Heart left ventricle (tissue), 16 donors: ENCODE measurements at regions not wholly inside any gene's neighbourhood (a gene's known extent, or its start where the extent isn't known, plus 50 kb on each side); places are given as distances from the start of the nearest gene placed in this dataset.
"Not testable (repeated sequence)": the region's sequence is repeated elsewhere in the genome, so short reads cannot be mapped to it uniquely, and the experiment has no call there.

Experiments
- ATAC-seq, 4 donors: fragments of 200-7000 bp; cut with Tn5 transposase; one replicate each; pipeline ENCODE4 v1.9.1; 2020 to 2022; ENCODE audit warnings: moderate library complexity in 4 of 4, mild to moderate bottlenecking in 3 of 4, moderate number of reproducible peaks in 1 of 4
- DNase-seq, 5 donors: peaks; one replicate each; pipeline ENCODE4 v3.0.0-alpha.2; 2020
- H3K27ac ChIP-seq, 12 donors: fragments of 200-600 bp; sonication (generic) in 4 of 12; one replicate each; pipeline versions ENCODE4 v1.5.0 to v1.8.0; 2016 to 2022; ENCODE audit warnings: mild to moderate bottlenecking in 2 of 12
- H3K27me3 ChIP-seq, 9 donors: fragments of 200-600 bp; sonication (generic) in 2 of 9; one replicate each; pipeline versions ENCODE4 v1.5.1 to v1.8.0; 2016 to 2022; ENCODE audit warnings: mild to moderate bottlenecking in 3 of 9
- H3K36me3 ChIP-seq, 9 donors: fragments of 200-600 bp; sonication (generic) in 2 of 9; one replicate each; pipeline versions ENCODE4 v1.5.0 to v1.8.0; 2018 to 2022; ENCODE audit warnings: mild to moderate bottlenecking in 2 of 9
- H3K4me1 ChIP-seq, 12 donors: fragments of 200-600 bp; sonication (generic) in 4 of 12; one replicate each; pipeline versions ENCODE4 v1.5.0 to v1.8.0; 2016 to 2022; ENCODE audit warnings: mild to moderate bottlenecking in 3 of 12
- H3K4me3 ChIP-seq, 12 donors: fragments of 200-600 bp; sonication (generic) in 4 of 12; one replicate each; pipeline versions ENCODE4 v1.5.0 to v1.8.0; 2017 to 2022; ENCODE audit warnings: mild to moderate bottlenecking in 9 of 12, moderate library complexity in 4 of 12
- H3K9me3 ChIP-seq, 12 donors: fragments of 200-600 bp; sonication (generic) in 4 of 12; one replicate each; pipeline versions ENCODE4 v1.5.0 to v1.8.0; 2016 to 2022; ENCODE audit warnings: mild to moderate bottlenecking in 1 of 12
- WGBS, 4 donors: extraction: QIAGEN DNeasy Blood & Tissue Kit in 2 of 4; methylation state at CpG; one replicate each; pipeline versions ENCODE4 v1.1.5 to v1.1.7; 2013 to 2018; 5-methylcytosine and 5-hydroxymethylcytosine counted together
- intact Hi-C, 10 donors: fragments of 100-400 bp; cut with DNase I; formaldehyde crosslinking; loops; one replicate each; pipeline versions ENCODE4 v1.11.1 to v1.14.2; 2022
- donor health status: ischemic (EF 13 %, LVEDD 7.1; RV severe dilation, severe dysfunction).
- donor health status: healthy with polysubstance abuse.
- donor health status: DM: no; HTN: yes; CAD: no.
- donor health status: DM: no; HTN: no; CAD: no.
- donor health status: ischemic (EF 25% LVEDD 6.9; RV normal size, moderate dysfunction).
- donor health status: ischemic (EF 25% LVEDD 5.7; RV mildly dilated, moderate dysfunction).
- donor health status: healthy.
- donor health status: DM: yes; HTN: yes; CAD: no.
- donor health status: ischemic (EF 35%, LVEDD 5.7; RV mildly dilated, moderate dysfunction).
- donor health status: nonischemic (EF 11% LVEDD 7.7; RV severe dilation, severe dysfunction).
- donor health status: DM: yes; HTN: yes; CAD: no.
- donor health status: PGD.
- donor health status: ischemic (EF 29% LVEDD 5.4; RV normal size, mild dysfunction).
- donor health status: nonischemic (EF 23%, LVEDD 6.1; RV moderate dilation, normal function).

DNA sequence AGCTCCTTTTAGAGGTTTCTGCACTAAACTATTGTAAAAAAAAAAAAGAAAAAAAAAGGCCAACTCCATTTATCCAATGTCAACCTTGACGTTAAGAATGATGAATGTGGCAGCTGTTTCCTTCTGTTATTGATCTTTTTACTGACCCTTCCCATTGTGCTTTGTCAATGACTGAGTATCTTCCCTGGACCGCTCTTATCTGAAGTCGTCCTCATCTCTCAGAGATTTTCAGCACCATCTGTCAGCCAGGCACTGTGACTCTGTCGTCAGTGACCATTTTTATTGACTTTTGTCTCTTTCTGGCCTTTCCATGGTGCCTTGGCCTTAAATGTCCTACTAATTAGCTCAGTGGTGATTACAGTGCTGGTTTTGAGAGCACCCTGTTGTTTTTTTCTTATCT lies 1535.7 kb downstream of the SPATA31A7 start:
- ATAC-seq, DNase-seq, H3K4me3 ChIP-seq, H3K9me3 ChIP-seq, H3K36me3 ChIP-seq, H3K27ac ChIP-seq, intact Hi-C loops, H3K4me1 ChIP-seq, H3K27me3 ChIP-seq: not testable (repeated sequence)
- WGBS, 4 donors, result 56% methylated on average over 3 of the region's 4 CpGs; no CpG with 5 or more reads in 3 of the 4 donors

DNA sequence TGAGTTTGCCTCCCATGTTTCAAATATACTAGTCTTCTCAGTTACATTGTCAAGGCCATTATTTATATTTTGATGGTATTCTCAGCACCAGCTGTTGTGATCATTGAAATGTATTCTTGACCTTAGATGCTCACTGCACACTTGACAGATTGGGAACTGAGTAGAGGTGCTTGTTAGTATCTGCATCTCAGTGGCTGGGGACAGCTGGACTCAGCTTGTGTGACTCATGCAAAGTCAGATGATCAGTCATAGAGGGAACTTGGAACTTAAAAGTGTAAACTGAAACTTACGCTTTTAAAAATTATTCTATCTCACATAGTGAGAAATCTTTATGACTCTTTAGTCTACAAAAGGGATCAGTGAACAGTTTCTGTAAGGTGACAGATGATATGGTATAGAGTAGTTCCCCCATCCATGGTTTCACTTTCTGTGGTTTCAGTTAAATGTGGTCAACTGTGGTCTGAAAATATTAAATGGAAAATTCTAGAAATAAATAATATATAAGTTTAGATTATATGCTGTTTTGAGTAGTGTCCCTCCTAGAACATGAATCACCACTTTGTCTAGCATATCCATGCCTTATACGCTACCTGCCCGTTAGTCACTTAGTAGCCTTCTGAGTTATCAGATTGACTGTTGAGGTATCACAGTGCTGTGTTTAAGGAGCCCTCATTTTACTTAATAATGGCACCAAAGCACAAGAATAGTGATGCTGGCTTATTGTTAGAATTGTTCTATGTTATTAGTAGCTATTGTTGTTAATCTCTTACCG lies 1540.6 kb downstream of the SPATA31A7 start:
- DNase-seq, H3K9me3 ChIP-seq, H3K36me3 ChIP-seq, H3K27ac ChIP-seq, H3K4me1 ChIP-seq, ATAC-seq, H3K4me3 ChIP-seq, intact Hi-C loops, H3K27me3 ChIP-seq: not testable (repeated sequence)
- no CpG with 5 or more reads among the region's 4 CpGs for whole genome bisulfite sequencing, 4 donors

DNA sequence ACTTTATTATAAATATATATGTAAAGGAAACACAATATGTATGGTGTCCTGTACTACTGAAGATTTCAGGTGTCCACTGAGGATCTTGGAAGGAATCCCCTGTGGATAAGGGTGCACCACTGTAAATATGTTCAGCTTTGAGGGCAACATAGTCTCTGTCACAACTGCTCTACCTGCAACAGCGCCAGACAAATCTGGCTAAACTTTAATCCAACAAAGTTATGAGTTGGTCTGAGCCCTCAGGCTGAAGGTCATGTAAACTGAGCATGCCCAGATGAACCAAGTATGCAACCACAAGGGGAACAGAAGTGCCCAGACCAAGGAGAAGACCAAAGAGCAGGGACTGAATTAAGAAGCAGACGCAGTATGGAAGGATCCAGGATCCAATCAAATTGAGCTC lies 1541.2 kb downstream of the SPATA31A7 start:
- ATAC-seq, H3K27me3 ChIP-seq, H3K36me3 ChIP-seq, H3K4me3 ChIP-seq, H3K4me1 ChIP-seq, H3K9me3 ChIP-seq, intact Hi-C loops, DNase-seq, H3K27ac ChIP-seq: not testable (repeated sequence)
- no CpG with 5 or more reads among the region's 2 CpGs for WGBS, 4 donors

DNA sequence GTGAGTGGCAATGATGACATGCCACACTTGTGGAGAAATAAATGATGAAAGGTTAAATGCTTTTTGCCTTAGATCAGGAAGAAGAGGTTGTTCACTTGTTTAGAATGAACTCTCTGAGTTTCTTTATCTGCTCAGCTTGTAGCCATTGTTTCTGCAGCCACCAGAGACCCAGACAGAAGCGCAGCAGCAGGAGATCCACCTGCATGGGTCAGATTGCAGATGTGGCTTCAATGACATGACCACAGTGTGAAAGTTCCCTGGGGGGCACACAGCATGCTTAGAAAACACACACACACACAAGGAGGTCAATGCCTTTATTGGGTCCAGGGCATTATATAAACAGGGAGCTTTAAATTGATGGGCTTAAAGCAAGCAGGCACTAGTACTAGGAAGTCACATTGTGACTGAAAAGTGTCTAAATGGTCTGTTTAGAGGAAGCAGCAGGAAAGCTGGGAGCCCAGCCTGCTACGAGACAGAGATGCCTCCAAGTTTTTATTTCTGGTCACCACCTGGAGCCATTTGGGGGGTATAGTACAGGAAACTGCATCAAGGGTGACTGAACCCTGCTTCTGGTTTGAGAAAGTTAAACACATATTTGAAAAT lies 1547.3 kb downstream of the SPATA31A7 start:
- H3K36me3 ChIP-seq, H3K27ac ChIP-seq, DNase-seq, intact Hi-C loops, H3K27me3 ChIP-seq, H3K4me3 ChIP-seq, H3K4me1 ChIP-seq, H3K9me3 ChIP-seq, ATAC-seq: not testable (repeated sequence)
- 13 to 45% (median 23%) methylated on average over 1 of the region's 2 CpGs for WGBS, 4 donors

DNA sequence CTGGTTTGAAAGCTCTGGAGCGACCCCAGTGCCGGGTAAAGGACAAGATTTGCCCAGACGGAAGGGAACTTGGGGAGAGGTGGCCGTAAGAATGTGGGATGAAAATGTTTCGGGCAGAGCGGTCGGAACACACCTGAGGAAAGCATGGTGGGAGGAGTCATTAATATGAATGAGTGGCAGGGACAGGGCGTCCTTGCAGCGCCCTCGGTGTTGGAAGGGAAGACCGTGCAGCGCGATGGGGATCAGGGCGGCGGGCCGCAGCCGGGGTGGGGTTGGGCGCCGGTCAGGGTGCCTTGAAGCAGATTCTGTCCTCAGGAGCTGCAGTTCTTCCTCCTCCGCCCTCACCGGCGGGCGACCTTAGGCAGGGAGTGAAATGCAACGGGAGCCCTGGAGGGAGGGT lies 1548.1 kb downstream of the SPATA31A7 start:
- H3K27ac ChIP-seq, H3K4me3 ChIP-seq, H3K4me1 ChIP-seq, DNase-seq, H3K9me3 ChIP-seq, ATAC-seq, intact Hi-C loops, H3K27me3 ChIP-seq, H3K36me3 ChIP-seq: not testable (repeated sequence)
- 23 to 54% (median 27%) methylated on average over 7 to 9 of the region's 24 CpGs for WGBS, 4 donors

DNA sequence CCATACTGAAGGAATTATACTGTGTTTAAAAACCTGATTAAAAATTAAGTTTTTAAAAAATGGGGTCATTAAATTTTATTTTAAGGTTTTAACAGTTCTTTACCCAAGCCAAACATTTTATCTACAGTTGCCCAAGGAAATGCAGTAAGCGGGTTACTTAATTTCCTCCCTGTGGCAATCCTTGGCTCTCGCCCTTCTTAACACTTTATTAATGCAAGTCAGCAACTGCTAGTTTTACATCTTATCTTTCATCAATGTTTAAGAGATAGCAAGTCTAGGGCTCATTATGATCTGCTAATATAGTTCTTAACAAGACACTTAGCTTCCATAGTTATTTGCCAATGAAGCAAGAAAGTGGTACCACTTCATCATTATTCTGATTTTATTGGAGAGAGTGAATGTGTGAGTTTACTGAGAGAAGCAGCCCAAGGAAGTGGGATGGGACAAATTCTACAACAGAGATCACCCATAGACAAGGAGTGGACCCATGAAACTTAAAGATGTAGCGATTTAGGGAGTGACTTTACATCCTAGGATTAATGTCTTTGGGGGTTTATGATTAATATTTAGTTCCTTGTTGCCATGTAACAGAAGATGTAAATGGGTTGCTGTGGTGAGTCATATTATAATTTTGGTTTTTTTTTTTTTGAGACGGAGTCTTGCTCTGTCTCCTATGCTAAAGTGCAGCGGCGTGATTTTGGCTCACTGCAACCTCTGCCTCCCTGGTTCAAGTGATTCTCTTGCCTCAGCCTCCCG lies 1556.1 kb downstream of the SPATA31A7 start:
- no CpG with 5 or more reads among the region's 7 CpGs for WGBS, 4 donors
- intact Hi-C loops, result not testable (repeated sequence)

More for the DNA sequence above, 1556.1 kb downstream of the SPATA31A7 start:
- H3K4me1 ChIP-seq, H3K27me3 ChIP-seq, ATAC-seq, H3K9me3 ChIP-seq, H3K27ac ChIP-seq, DNase-seq, H3K36me3 ChIP-seq, H3K4me3 ChIP-seq: not testable (repeated sequence)
